ENCODE measurements at regions not wholly inside any gene's neighbourhood (a gene's known extent, or its start where the extent isn't known, plus 50 kb on each side); places are given as distances from the start of the nearest gene placed in this dataset.

DNA sequence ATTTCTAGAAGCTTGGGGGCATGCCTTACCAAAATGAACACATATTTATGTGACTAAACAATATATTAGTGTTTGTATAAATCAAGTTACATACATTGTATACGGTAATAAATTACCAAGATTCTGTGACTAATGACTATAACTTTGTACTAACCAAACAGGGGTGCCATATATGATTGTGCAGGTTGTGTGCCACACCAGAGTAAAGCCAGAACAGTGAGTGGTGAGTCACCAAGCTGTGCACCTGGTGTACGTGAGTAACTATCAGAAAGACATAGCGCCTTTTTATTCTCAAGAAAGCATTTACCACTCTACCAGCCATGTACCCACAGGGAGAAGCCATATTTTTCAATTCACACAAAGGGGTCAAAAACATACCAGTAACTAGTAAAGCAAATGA, 453.2 kb upstream of the PIK3C3 start:
- no peak for DNase-seq
- Histone ChIP-seq H3K4me3 (ENCODE audit: insufficient read depth, low read depth, low read length, poor library complexity, severe bottlenecking) (no peak overlapping the region), H3K36me3 (ENCODE audit: control insufficient read depth, insufficient read depth, low read length) (no peaks in the 10 kb centered on the region), H3K9me3 (ENCODE audit: control insufficient read depth, low read length) (no peaks in the 10 kb centered on the region), H3K27ac (ENCODE audit: insufficient read depth, low read length, poor library complexity, severe bottlenecking) (no peak overlapping the region), H3K27me3 (replicated peaks; ENCODE audit: control insufficient read depth, insufficient read depth, low read length, poor library complexity, severe bottlenecking) (no peaks in the 10 kb centered on the region), H3K4me1 (ENCODE audit: control insufficient read depth, insufficient read depth, low read length, poor library complexity, severe bottlenecking) (no peaks in the 10 kb centered on the region)

DNA sequence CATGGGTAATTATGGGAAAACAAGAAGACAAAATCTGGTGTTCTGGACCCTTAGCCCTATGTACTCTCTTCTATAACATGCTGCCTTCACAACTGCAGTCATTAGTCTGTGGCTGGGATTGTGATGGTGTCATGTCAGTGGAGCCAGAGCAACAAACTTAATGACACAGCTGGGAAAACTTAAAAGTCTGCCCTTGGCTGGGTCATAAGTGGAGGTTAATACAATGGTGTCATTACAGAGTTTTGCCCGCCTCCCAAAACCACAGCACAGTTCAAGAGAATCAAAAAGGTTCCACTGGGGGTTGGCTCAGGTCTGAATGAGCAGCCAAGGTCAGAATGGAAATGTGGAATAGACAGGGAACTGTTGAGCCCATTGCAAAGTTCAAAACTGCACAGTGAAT, 455.7 kb upstream of the PIK3C3 start:
- Histone ChIP-seq H3K4me3 (ENCODE audit: insufficient read depth, low read depth, low read length, poor library complexity, severe bottlenecking) (no peak overlapping the region), H3K27me3 (replicated peaks; ENCODE audit: control insufficient read depth, insufficient read depth, low read length, poor library complexity, severe bottlenecking) (no peaks in the 10 kb centered on the region), H3K36me3 (ENCODE audit: control insufficient read depth, insufficient read depth, low read length) (no peaks in the 10 kb centered on the region), H3K9me3 (ENCODE audit: control insufficient read depth, low read length) (no peaks in the 10 kb centered on the region), H3K27ac (ENCODE audit: insufficient read depth, low read length, poor library complexity, severe bottlenecking) (no peak overlapping the region), H3K4me1 (ENCODE audit: control insufficient read depth, insufficient read depth, low read length, poor library complexity, severe bottlenecking) (no peaks in the 10 kb centered on the region)
- no peak for DNase-seq

DNA sequence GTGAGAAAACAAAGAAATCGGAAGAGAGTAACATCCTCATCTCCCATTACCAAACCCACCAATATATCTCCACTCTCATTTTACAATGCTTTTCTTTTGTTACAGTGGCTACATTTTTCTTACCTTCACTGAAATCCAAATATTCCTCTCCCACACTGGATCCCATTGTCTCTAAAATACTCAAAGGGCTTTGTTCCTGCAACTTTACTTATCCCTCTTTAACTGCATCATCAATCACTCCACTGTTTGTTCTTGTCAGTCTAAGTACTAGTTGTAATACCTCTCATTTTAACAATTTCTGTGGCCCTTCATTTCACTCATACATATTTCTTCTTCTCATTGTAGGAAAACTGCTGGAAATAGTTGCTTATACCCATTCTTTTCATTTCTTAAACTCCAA, 464.2 kb upstream of the PIK3C3 start:
- H3K9me3 ChIP-seq (ENCODE audit: control insufficient read depth, low read length) = no peaks in the 10 kb centered on the region
- no peak overlapping the region for H3K4me3 ChIP-seq (ENCODE audit: insufficient read depth, low read depth, low read length, poor library complexity, severe bottlenecking)
- DNase-seq = no peak
- H3K27me3 ChIP-seq (replicated peaks; ENCODE audit: control insufficient read depth, insufficient read depth, low read length, poor library complexity, severe bottlenecking) = no peaks in the 10 kb centered on the region
- H3K4me1 ChIP-seq (ENCODE audit: control insufficient read depth, insufficient read depth, low read length, poor library complexity, severe bottlenecking) = no peaks in the 10 kb centered on the region
- H3K27ac ChIP-seq (ENCODE audit: insufficient read depth, low read length, poor library complexity, severe bottlenecking) = no peak overlapping the region
- no peaks in the 10 kb centered on the region for H3K36me3 ChIP-seq (ENCODE audit: control insufficient read depth, insufficient read depth, low read length)

DNA sequence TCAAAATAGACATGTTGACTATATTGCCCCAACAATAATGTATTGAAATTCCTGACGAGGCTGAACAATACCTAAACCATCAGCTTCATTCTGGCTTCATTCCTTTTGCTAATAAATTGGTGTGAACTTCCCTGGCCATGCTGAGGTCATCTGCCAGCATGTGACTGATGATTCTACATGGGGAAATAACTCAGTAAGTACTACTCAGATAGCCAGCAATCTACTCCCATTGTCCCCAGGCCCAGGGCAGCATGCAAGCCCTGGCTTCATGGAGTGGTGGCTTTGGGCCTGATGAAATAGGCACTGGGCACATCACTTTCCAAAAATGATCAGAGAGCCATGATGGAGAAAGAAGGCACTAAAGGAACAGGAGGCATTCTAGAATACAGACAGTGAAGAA, 468.5 kb upstream of the PIK3C3 start:
- Histone ChIP-seq H3K4me1 (ENCODE audit: control insufficient read depth, insufficient read depth, low read length, poor library complexity, severe bottlenecking) (no peaks in the 10 kb centered on the region), H3K4me3 (ENCODE audit: insufficient read depth, low read depth, low read length, poor library complexity, severe bottlenecking) (no peak overlapping the region), H3K9me3 (ENCODE audit: control insufficient read depth, low read length) (no peaks in the 10 kb centered on the region), H3K27ac (ENCODE audit: insufficient read depth, low read length, poor library complexity, severe bottlenecking) (no peak overlapping the region), H3K36me3 (ENCODE audit: control insufficient read depth, insufficient read depth, low read length) (no peaks in the 10 kb centered on the region), H3K27me3 (replicated peaks; ENCODE audit: control insufficient read depth, insufficient read depth, low read length, poor library complexity, severe bottlenecking) (no peaks in the 10 kb centered on the region)
- DNase-seq = no peak

DNA sequence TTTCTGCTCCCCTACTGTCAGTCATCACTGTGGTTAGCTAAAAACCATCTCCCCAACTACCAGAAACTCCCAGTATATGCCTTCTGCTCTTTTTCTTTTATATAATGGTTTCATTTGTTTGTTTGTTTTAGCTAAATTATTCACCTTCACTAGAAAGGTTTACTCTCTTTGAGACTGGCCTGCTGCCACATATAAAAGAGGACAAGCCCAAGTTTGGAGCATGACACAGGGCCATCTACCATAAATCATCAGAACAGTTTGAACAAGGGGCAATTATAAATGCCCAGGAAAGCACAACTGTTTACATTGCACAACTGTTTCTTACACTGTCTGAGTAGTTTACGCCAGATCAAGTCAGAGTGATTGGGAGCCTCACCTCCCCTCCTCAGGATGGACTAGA, 471.0 kb upstream of the PIK3C3 start:
- H3K4me1 ChIP-seq (ENCODE audit: control insufficient read depth, insufficient read depth, low read length, poor library complexity, severe bottlenecking) = no peaks in the 10 kb centered on the region
- no peaks in the 10 kb centered on the region for H3K27me3 ChIP-seq (replicated peaks; ENCODE audit: control insufficient read depth, insufficient read depth, low read length, poor library complexity, severe bottlenecking)
- no peak for DNase-seq
- no peaks in the 10 kb centered on the region for H3K9me3 ChIP-seq (ENCODE audit: control insufficient read depth, low read length)
- no peak overlapping the region for H3K27ac ChIP-seq (ENCODE audit: insufficient read depth, low read length, poor library complexity, severe bottlenecking)
- H3K36me3 ChIP-seq (ENCODE audit: control insufficient read depth, insufficient read depth, low read length) = no peaks in the 10 kb centered on the region
- no peak overlapping the region for H3K4me3 ChIP-seq (ENCODE audit: insufficient read depth, low read depth, low read length, poor library complexity, severe bottlenecking)

DNA sequence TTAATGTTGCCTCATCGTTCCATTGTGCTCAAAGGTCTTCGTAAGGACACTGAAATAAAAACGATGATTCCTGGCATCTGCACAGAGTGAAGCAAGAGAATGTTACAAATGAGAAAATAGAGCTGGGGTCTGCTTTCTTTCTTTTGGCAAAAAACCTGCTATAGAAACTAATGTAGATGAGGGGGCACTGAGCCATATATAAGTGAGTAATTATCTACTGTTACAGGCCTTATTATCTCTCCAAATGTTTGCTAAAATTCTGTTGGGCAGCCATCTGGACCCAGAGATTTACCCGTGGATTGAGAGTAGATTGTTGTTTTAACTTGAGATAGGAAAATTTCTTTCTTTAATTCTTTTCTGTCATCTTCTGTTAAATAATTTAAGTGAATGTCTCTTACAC, 472.5 kb upstream of the PIK3C3 start:
- Histone ChIP-seq H3K36me3 (ENCODE audit: control insufficient read depth, insufficient read depth, low read length) (no peaks in the 10 kb centered on the region), H3K4me3 (ENCODE audit: insufficient read depth, low read depth, low read length, poor library complexity, severe bottlenecking) (no peak overlapping the region), H3K9me3 (ENCODE audit: control insufficient read depth, low read length) (no peaks in the 10 kb centered on the region), H3K4me1 (ENCODE audit: control insufficient read depth, insufficient read depth, low read length, poor library complexity, severe bottlenecking) (no peaks in the 10 kb centered on the region), H3K27me3 (replicated peaks; ENCODE audit: control insufficient read depth, insufficient read depth, low read length, poor library complexity, severe bottlenecking) (no peaks in the 10 kb centered on the region), H3K27ac (ENCODE audit: insufficient read depth, low read length, poor library complexity, severe bottlenecking) (no peak overlapping the region)
- no peak for DNase-seq

DNA sequence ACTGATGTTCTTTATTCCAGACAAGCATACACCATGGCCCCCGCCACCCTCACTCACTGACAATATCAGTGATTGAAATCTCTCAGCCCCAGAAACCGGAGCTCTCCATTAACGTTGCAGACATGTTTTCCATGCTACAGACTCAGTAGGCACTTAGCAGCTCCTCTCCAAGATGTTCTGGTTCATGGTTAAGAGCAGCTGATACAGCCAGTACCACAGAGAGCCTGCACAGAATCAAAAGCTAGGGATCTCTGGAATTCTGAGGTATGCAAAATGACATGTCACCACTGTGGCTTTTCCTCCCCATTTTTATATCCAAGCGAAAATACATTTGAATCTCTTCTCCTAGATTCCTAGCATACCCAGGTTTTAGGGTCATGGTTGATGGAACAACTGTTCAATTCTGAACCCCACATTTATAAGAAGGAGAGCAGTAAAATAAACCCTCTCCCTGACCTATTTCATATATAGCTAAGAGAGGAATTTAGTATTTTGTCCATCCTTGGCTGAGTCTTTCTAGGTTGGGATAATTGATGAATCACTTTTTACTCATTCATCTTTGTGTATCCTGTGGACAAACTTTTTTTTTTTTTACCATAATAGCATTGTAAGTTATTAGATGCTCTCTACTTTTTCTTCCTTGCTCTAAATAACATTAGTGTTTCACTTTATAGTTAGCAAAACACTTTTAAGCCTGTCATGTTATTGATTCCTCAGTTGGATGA, 488.4 kb upstream of the PIK3C3 start:
- no peak for DNase-seq
- no peak overlapping the region for H3K27ac ChIP-seq (ENCODE audit: insufficient read depth, low read length, poor library complexity, severe bottlenecking)
- no peaks in the 10 kb centered on the region for H3K27me3 ChIP-seq (replicated peaks; ENCODE audit: control insufficient read depth, insufficient read depth, low read length, poor library complexity, severe bottlenecking)
- no peaks in the 10 kb centered on the region for H3K4me1 ChIP-seq (ENCODE audit: control insufficient read depth, insufficient read depth, low read length, poor library complexity, severe bottlenecking)
- H3K4me3 ChIP-seq (ENCODE audit: insufficient read depth, low read depth, low read length, poor library complexity, severe bottlenecking) = no peak overlapping the region
- H3K36me3 ChIP-seq (ENCODE audit: control insufficient read depth, insufficient read depth, low read length) = no peaks in the 10 kb centered on the region
- H3K9me3 ChIP-seq (ENCODE audit: control insufficient read depth, low read length) = peaks cover under 1% of the 10 kb centered on the region

- DNase-seq = no peak
- peaks cover 4% of the 10 kb centered on the region for H3K9me3 ChIP-seq (ENCODE audit: control insufficient read depth, low read length)
- H3K4me1 ChIP-seq (ENCODE audit: control insufficient read depth, insufficient read depth, low read length, poor library complexity, severe bottlenecking) = no peaks in the 10 kb centered on the region
- no peaks in the 10 kb centered on the region for H3K36me3 ChIP-seq (ENCODE audit: control insufficient read depth, insufficient read depth, low read length)
- H3K27ac ChIP-seq (ENCODE audit: insufficient read depth, low read length, poor library complexity, severe bottlenecking) = no peak overlapping the region
- H3K27me3 ChIP-seq (replicated peaks; ENCODE audit: control insufficient read depth, insufficient read depth, low read length, poor library complexity, severe bottlenecking) = no peaks in the 10 kb centered on the region
- no peak overlapping the region for H3K4me3 ChIP-seq (ENCODE audit: insufficient read depth, low read depth, low read length, poor library complexity, severe bottlenecking)
Observed at GRCh38 chr18:41465386-41465785, 489.6 kb upstream of the PIK3C3 start.

GRCh38 chr18:41464278-41464677, 490.8 kb upstream of the PIK3C3 start:
- peaks cover 4% of the 10 kb centered on the region for H3K9me3 ChIP-seq (ENCODE audit: control insufficient read depth, low read length)
- H3K4me3 ChIP-seq (ENCODE audit: insufficient read depth, low read depth, low read length, poor library complexity, severe bottlenecking) = no peak overlapping the region
- no peaks in the 10 kb centered on the region for H3K27me3 ChIP-seq (replicated peaks; ENCODE audit: control insufficient read depth, insufficient read depth, low read length, poor library complexity, severe bottlenecking)
- no peaks in the 10 kb centered on the region for H3K36me3 ChIP-seq (ENCODE audit: control insufficient read depth, insufficient read depth, low read length)
- H3K27ac ChIP-seq (ENCODE audit: insufficient read depth, low read length, poor library complexity, severe bottlenecking) = no peak overlapping the region
- no peak for DNase-seq
- H3K4me1 ChIP-seq (ENCODE audit: control insufficient read depth, insufficient read depth, low read length, poor library complexity, severe bottlenecking) = no peaks in the 10 kb centered on the region

GRCh38 chr18:41462946-41463345, 492.1 kb upstream of the PIK3C3 start:
- Histone ChIP-seq H3K4me3 (ENCODE audit: insufficient read depth, low read depth, low read length, poor library complexity, severe bottlenecking) (no peak overlapping the region), H3K9me3 (ENCODE audit: control insufficient read depth, low read length) (peaks cover 4% of the 10 kb centered on the region), H3K4me1 (ENCODE audit: control insufficient read depth, insufficient read depth, low read length, poor library complexity, severe bottlenecking) (no peaks in the 10 kb centered on the region), H3K36me3 (ENCODE audit: control insufficient read depth, insufficient read depth, low read length) (no peaks in the 10 kb centered on the region), H3K27ac (ENCODE audit: insufficient read depth, low read length, poor library complexity, severe bottlenecking) (no peak overlapping the region), H3K27me3 (replicated peaks; ENCODE audit: control insufficient read depth, insufficient read depth, low read length, poor library complexity, severe bottlenecking) (no peaks in the 10 kb centered on the region)
- no peak for DNase-seq

All from effector memory CD4-positive, alpha-beta T cell (primary cell).